A549 (cell line): ENCODE measurements at regions not wholly inside any gene's neighbourhood (a gene's known extent, or its start where the extent isn't known, plus 50 kb on each side); places are given as distances from the start of the nearest gene placed in this dataset.

Source experiments
- BHLHE40 ChIP-seq: IDR thresholded peaks from 2 replicates; pipeline ENCODE4 v1.6.1; 2012; ENCODE audit warnings: low read depth, low read length, inconsistent platforms
- POLR2A ChIP-seq: IDR thresholded peaks from 2 replicates; pipeline ENCODE4 v1.6.1; 2012; ENCODE audit warnings: mild to moderate bottlenecking, low read length
- RFX5 ChIP-seq: fragments of 450-650 bp; IDR thresholded peaks from 2 replicates; pipeline ENCODE4 v1.7.1; 2014; ENCODE audit warnings: antibody characterized with exemption, mild to moderate bottlenecking, moderate library complexity
- ZFP36 ChIP-seq: fragments of 450-650 bp; IDR thresholded peaks from 2 replicates; pipeline ENCODE4 v1.6.1; 2014; ENCODE audit warnings: borderline replicate concordance; ENCODE audit not compliant: partially characterized antibody
- TF ChIP-seq, protein P1 (sequence below): fragments of >200 bp; sonication (Bioruptor Twin); formaldehyde crosslinking; IDR thresholded peaks from 3 replicates; pipeline ENCODE4 v1.5.1; 2016
- TF ChIP-seq, protein P2 (sequence below): fragments of 200-600 bp; sonication (generic); IDR thresholded peaks from 2 replicates; pipeline ENCODE4 v1.6.1; 2016; ENCODE audit warnings: antibody characterized with exemption, mild to moderate bottlenecking, moderate library complexity
- TF ChIP-seq, protein P3 (sequence below): IDR thresholded peaks from 2 replicates; pipeline ENCODE4 v1.6.1; 2012

DNA sequence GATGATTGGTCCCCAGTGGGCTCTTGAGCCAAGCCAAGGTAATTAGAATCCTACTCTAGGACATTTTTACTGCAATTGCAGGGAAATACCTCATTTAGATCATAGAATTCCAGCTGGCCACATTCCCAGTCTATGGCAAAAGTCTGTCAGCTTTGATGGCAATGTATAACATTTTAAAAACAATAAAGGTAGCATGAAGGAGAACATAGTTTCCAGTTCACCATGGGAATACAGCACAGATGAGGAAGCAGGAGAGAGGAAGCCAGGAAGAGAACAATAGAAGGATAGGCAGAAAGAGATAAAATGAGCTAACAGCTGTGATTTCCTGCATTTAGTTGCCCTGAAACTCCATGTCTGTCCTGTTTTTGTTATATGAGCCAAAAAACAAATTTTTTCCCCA lies 897.3 kb upstream of the DDX18 start:
- TF ChIP-seq, protein P1, sequence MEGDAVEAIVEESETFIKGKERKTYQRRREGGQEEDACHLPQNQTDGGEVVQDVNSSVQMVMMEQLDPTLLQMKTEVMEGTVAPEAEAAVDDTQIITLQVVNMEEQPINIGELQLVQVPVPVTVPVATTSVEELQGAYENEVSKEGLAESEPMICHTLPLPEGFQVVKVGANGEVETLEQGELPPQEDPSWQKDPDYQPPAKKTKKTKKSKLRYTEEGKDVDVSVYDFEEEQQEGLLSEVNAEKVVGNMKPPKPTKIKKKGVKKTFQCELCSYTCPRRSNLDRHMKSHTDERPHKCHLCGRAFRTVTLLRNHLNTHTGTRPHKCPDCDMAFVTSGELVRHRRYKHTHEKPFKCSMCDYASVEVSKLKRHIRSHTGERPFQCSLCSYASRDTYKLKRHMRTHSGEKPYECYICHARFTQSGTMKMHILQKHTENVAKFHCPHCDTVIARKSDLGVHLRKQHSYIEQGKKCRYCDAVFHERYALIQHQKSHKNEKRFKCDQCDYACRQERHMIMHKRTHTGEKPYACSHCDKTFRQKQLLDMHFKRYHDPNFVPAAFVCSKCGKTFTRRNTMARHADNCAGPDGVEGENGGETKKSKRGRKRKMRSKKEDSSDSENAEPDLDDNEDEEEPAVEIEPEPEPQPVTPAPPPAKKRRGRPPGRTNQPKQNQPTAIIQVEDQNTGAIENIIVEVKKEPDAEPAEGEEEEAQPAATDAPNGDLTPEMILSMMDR: no peak
- TF ChIP-seq POLR2A (no peak), RFX5 (no peak), BHLHE40 (no peak), ZFP36 (no peak)
- TF ChIP-seq, protein P2, sequence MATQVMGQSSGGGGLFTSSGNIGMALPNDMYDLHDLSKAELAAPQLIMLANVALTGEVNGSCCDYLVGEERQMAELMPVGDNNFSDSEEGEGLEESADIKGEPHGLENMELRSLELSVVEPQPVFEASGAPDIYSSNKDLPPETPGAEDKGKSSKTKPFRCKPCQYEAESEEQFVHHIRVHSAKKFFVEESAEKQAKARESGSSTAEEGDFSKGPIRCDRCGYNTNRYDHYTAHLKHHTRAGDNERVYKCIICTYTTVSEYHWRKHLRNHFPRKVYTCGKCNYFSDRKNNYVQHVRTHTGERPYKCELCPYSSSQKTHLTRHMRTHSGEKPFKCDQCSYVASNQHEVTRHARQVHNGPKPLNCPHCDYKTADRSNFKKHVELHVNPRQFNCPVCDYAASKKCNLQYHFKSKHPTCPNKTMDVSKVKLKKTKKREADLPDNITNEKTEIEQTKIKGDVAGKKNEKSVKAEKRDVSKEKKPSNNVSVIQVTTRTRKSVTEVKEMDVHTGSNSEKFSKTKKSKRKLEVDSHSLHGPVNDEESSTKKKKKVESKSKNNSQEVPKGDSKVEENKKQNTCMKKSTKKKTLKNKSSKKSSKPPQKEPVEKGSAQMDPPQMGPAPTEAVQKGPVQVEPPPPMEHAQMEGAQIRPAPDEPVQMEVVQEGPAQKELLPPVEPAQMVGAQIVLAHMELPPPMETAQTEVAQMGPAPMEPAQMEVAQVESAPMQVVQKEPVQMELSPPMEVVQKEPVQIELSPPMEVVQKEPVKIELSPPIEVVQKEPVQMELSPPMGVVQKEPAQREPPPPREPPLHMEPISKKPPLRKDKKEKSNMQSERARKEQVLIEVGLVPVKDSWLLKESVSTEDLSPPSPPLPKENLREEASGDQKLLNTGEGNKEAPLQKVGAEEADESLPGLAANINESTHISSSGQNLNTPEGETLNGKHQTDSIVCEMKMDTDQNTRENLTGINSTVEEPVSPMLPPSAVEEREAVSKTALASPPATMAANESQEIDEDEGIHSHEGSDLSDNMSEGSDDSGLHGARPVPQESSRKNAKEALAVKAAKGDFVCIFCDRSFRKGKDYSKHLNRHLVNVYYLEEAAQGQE: no peak
- TF ChIP-seq, protein P3, sequence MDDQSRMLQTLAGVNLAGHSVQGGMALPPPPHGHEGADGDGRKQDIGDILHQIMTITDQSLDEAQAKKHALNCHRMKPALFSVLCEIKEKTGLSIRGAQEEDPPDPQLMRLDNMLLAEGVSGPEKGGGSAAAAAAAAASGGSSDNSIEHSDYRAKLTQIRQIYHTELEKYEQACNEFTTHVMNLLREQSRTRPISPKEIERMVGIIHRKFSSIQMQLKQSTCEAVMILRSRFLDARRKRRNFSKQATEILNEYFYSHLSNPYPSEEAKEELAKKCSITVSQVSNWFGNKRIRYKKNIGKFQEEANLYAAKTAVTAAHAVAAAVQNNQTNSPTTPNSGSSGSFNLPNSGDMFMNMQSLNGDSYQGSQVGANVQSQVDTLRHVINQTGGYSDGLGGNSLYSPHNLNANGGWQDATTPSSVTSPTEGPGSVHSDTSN: no peak
